GM12878 (cell line): ENCODE measurements at regions not wholly inside any gene's neighbourhood (a gene's known extent, or its start where the extent isn't known, plus 50 kb on each side); places are given as distances from the start of the nearest gene placed in this dataset.

Source experiments
- CHD2 ChIP-seq: IDR thresholded peaks from 2 replicates; pipeline ENCODE4 v1.6.1; 2011; ENCODE audit warnings: low read depth, low read length, improper control_type of control experiment, borderline replicate concordance
- MXI1 ChIP-seq: fragments of 150-350 bp; IDR thresholded peaks from 2 replicates; pipeline ENCODE4 v1.6.1; 2011; ENCODE audit warnings: low read depth, mild to moderate bottlenecking, inconsistent platforms, low read length, improper control_type of control experiment
- NRF1 ChIP-seq: conservative IDR thresholded peaks from 2 replicates; pipeline ENCODE4 v1.6.1; 2011; ENCODE audit warnings: mild to moderate bottlenecking, low read depth, low read length, improper control_type of control experiment
- POU2F2 ChIP-seq: IDR thresholded peaks from 3 replicates; pipeline ENCODE4 v1.6.1; 2011; ENCODE audit warnings: low read depth, mild to moderate bottlenecking, low read length, borderline replicate concordance
- RAD21 ChIP-seq: IDR thresholded peaks from 2 replicates; pipeline ENCODE4 v1.6.1; 2011; ENCODE audit warnings: mild to moderate bottlenecking, low read depth, low read length, moderate library complexity; ENCODE audit not compliant: insufficient read depth
- SMC3 ChIP-seq: IDR thresholded peaks from 2 replicates; pipeline ENCODE4 v1.6.1; 2011; ENCODE audit warnings: low read length, improper control_type of control experiment, borderline replicate concordance
- STAT3 ChIP-seq: IDR thresholded peaks from 2 replicates; pipeline ENCODE4 v1.6.1; 2011; ENCODE audit warnings: low read depth, low read length, improper control_type of control experiment
- TAF1 ChIP-seq: IDR thresholded peaks from 2 replicates; pipeline ENCODE4 v1.6.1; 2011; ENCODE audit warnings: mild to moderate bottlenecking, low read depth, low read length, borderline replicate concordance
- TF ChIP-seq, protein P1 (sequence below), 3 experiments: IDR thresholded peaks in 2 of 3; conservative IDR thresholded peaks in 1 of 3; 2 replicates each; pipeline ENCODE4 v1.5.1; 2011; ENCODE audit warnings: low read depth in 3 of 3, low read length in 3 of 3, mild to moderate bottlenecking in 3 of 3, control low read depth in 2 of 3, moderate library complexity in 2 of 3, inconsistent platforms in 1 of 3, mixed read lengths in 1 of 3; ENCODE audit not compliant: control insufficient read depth in 2 of 3, insufficient read depth in 1 of 3; ENCODE audit errors: extremely low read depth in 1 of 3

GRCh38 chr4:171715973-171716372 is 97.2 kb upstream of the GALNTL6 start:
- TF ChIP-seq, protein P1, sequence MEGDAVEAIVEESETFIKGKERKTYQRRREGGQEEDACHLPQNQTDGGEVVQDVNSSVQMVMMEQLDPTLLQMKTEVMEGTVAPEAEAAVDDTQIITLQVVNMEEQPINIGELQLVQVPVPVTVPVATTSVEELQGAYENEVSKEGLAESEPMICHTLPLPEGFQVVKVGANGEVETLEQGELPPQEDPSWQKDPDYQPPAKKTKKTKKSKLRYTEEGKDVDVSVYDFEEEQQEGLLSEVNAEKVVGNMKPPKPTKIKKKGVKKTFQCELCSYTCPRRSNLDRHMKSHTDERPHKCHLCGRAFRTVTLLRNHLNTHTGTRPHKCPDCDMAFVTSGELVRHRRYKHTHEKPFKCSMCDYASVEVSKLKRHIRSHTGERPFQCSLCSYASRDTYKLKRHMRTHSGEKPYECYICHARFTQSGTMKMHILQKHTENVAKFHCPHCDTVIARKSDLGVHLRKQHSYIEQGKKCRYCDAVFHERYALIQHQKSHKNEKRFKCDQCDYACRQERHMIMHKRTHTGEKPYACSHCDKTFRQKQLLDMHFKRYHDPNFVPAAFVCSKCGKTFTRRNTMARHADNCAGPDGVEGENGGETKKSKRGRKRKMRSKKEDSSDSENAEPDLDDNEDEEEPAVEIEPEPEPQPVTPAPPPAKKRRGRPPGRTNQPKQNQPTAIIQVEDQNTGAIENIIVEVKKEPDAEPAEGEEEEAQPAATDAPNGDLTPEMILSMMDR (IDR thresholded peaks at IDR 0.05 in 2 of 3, conservative IDR thresholded peaks at IDR 0.05 in 1 of 3; ENCODE audit: control insufficient read depth in 2 of 3, extremely low read depth in 1 of 3, insufficient read depth in 1 of 3, low read depth in 3 of 3, low read length in 3 of 3): no peak
- TF ChIP-seq SMC3 (no peak), MXI1 (no peak), POU2F2 (no peak), RAD21 (no peak), NRF1 (no peak), TAF1 (no peak), CHD2 (no peak), STAT3 (no peak)
